ENCODE measurements at regions not wholly inside any gene's neighbourhood (a gene's known extent, or its start where the extent isn't known, plus 50 kb on each side); places are given as distances from the start of the nearest gene placed in this dataset.

- Histone ChIP-seq H3K9ac (ENCODE audit: low read depth in 1 of 2, low read length in 2 of 2) (no peak overlapping the region), H3K4me1 (ENCODE audit: control insufficient read depth in 4 of 4, insufficient read depth in 4 of 4, low read length in 3 of 4) (no peaks in the 10 kb centered on the region), H3K27ac (ENCODE audit: low read depth in 1 of 2, low read length in 2 of 2) (no peak overlapping the region), H3K9me3 (ENCODE audit: control insufficient read depth in 4 of 4, low read length in 3 of 4) (no peaks in the 10 kb centered on the region), H3K4me3 (ENCODE audit: low read depth in 1 of 3, low read length in 3 of 3) (no peak overlapping the region), H3K36me3 (ENCODE audit: control insufficient read depth in 4 of 4, insufficient read depth in 3 of 4, low read depth in 1 of 4, low read length in 3 of 4) (no peaks in the 10 kb centered on the region), H3K27me3 (ENCODE audit: control insufficient read depth in 4 of 4, insufficient read depth in 4 of 4, low read length in 3 of 4) (no peaks in the 10 kb centered on the region)
- 88% methylated on average over 9 of the region's 9 CpGs for WGBS
- TF ChIP-seq EGR1 (IDR thresholded peaks at IDR 0.05; ENCODE audit: low read depth in 2 of 2) (no peak), FOXA2 (IDR thresholded peaks at IDR 0.05) (no peak), ATF3 (IDR thresholded peaks at IDR 0.05) (no peak), HNF4A (conservative IDR thresholded peaks at IDR 0.05) (no peak), REST (IDR thresholded peaks at IDR 0.05) (no peak), GABPA (IDR thresholded peaks at IDR 0.05 in 1 of 2, conservative IDR thresholded peaks at IDR 0.05 in 1 of 2) (no peak), JUND (IDR thresholded peaks at IDR 0.05) (no peak), MAX (IDR thresholded peaks at IDR 0.05) (no peak), RXRA (IDR thresholded peaks at IDR 0.05) (no peak), ZBTB33 (IDR thresholded peaks at IDR 0.05) (no peak), NR2F2 (IDR thresholded peaks at IDR 0.05) (no peak), CTCF (IDR thresholded peaks at IDR 0.05; ENCODE audit: low read depth, low read length, missing input control) (no peak), SP1 (IDR thresholded peaks at IDR 0.05) (no peak), TAF1 (conservative IDR thresholded peaks at IDR 0.05) (no peak), FOXA1 (IDR thresholded peaks at IDR 0.05) (no peak), RAD21 (IDR thresholded peaks at IDR 0.05) (no peak), HNF4G (IDR thresholded peaks at IDR 0.05) (no peak), YY1 (IDR thresholded peaks at IDR 0.05) (no peak)
- no peak for DNase-seq (ENCODE audit: low spot score)
Observed at GRCh38 chr9:16068476-16068875, 515.6 kb downstream of the CCDC171 start.

Data from liver (tissue), 8 donors.